GM23338 (cell line): ENCODE measurements at regions not wholly inside any gene's neighbourhood (a gene's known extent, or its start where the extent isn't known, plus 50 kb on each side); places are given as distances from the start of the nearest gene placed in this dataset.

Source experiments
- ATAC-seq: fragments of 200-7000 bp; cut with Tn5 transposase; 3 replicates; pipeline ENCODE4 v1.9.1; 2020
- DNase-seq: peaks from one replicate; pipeline ENCODE4 v3.0.0-alpha.2; 2015; ENCODE audit warnings: low spot score
- H2AFZ ChIP-seq: fragments of 200-600 bp; sonication (generic); 2 replicates; pipeline ENCODE4 v1.8.0; 2016; ENCODE audit warnings: antibody characterized with exemption, mild to moderate bottlenecking, moderate library complexity
- H3F3A ChIP-seq: fragments of 200-600 bp; sonication (generic); replicated peaks from 2 replicates; pipeline ENCODE4 v1.8.0; 2017; ENCODE audit warnings: antibody characterized with exemption, mixed run types, low read depth
- H3K27ac ChIP-seq: fragments of 200-600 bp; sonication (generic); 2 replicates; pipeline ENCODE4 v1.6.1; 2016; ENCODE audit warnings: low read depth
- H3K27me3 ChIP-seq: fragments of 200-600 bp; sonication (generic); 2 replicates; pipeline ENCODE4 v1.8.0; 2016; ENCODE audit warnings: mild to moderate bottlenecking, mixed run types, moderate library complexity; ENCODE audit not compliant: insufficient read depth
- H3K36me3 ChIP-seq: fragments of 200-600 bp; sonication (generic); 2 replicates; pipeline ENCODE4 v1.8.0; 2016; ENCODE audit warnings: mild to moderate bottlenecking; ENCODE audit not compliant: insufficient read depth
- H3K4me1 ChIP-seq: fragments of 200-600 bp; sonication (generic); 2 replicates; pipeline ENCODE4 v1.8.0; 2016; ENCODE audit warnings: mild to moderate bottlenecking, moderate library complexity; ENCODE audit not compliant: insufficient read depth
- H3K4me2 ChIP-seq: fragments of 200-600 bp; sonication (generic); 2 replicates; pipeline ENCODE4 v1.7.1; 2017; ENCODE audit warnings: mixed run types
- H3K4me3 ChIP-seq: fragments of 200-600 bp; sonication (generic); 2 replicates; pipeline ENCODE4 v1.6.1; 2016; ENCODE audit warnings: mixed run types
- H3K79me2 ChIP-seq: fragments of 200-600 bp; sonication (generic); replicated peaks from 2 replicates; pipeline ENCODE4 v1.8.0; 2017; ENCODE audit warnings: mild to moderate bottlenecking; ENCODE audit not compliant: insufficient read depth
- H3K9me2 ChIP-seq: fragments of 200-600 bp; sonication (generic); 2 replicates; pipeline ENCODE4 v1.8.0; 2017; ENCODE audit not compliant: insufficient read depth
- H4K20me1 ChIP-seq: fragments of 200-600 bp; sonication (generic); replicated peaks from 2 replicates; pipeline ENCODE4 v1.8.0; 2017; ENCODE audit warnings: mild to moderate bottlenecking; ENCODE audit not compliant: insufficient read depth
- H3K27ac Mint-ChIP-seq: 2 replicates; pipeline ENCODE4 v1.8.0; 2020; ENCODE audit warnings: inconsistent platforms, mild to moderate bottlenecking, moderate library complexity, mixed read lengths
- H3K27me3 Mint-ChIP-seq: 3 replicates; pipeline ENCODE4 v1.8.0; 2022; ENCODE audit warnings: low read depth, mild to moderate bottlenecking, moderate library complexity, mixed read lengths, inconsistent platforms; ENCODE audit not compliant: insufficient read depth, poor library complexity
- H3K36me3 Mint-ChIP-seq: 3 replicates; pipeline ENCODE4 v1.8.0; 2021; ENCODE audit warnings: low read depth, mild to moderate bottlenecking, inconsistent platforms, moderate library complexity, mixed read lengths
- H3K4me1 Mint-ChIP-seq: 3 replicates; pipeline ENCODE4 v1.8.0; 2020; ENCODE audit warnings: mild to moderate bottlenecking, inconsistent platforms, mixed read lengths
- H3K4me3 Mint-ChIP-seq: 3 replicates; pipeline ENCODE4 v1.8.0; 2021; ENCODE audit warnings: moderate library complexity, mild to moderate bottlenecking, inconsistent platforms, mixed read lengths
- H3K9me3 Mint-ChIP-seq: 3 replicates; pipeline ENCODE4 v1.8.0; 2020; ENCODE audit warnings: moderate library complexity, mild to moderate bottlenecking, inconsistent platforms, mixed read lengths
- CREB1 ChIP-seq: fragments of 250-450 bp; sonication (Bioruptor Pico); IDR thresholded peaks from 2 replicates; pipeline ENCODE4 v1.5.0; 2020; ENCODE audit warnings: low read depth, mild to moderate bottlenecking, moderate library complexity
- EZH2 ChIP-seq: fragments of 200-600 bp; sonication (generic); IDR thresholded peaks from one replicate; pipeline ENCODE4 v1.8.0; 2017; ENCODE audit warnings: antibody characterized with exemption, mild to moderate bottlenecking, low read depth; ENCODE audit not compliant: unreplicated experiment
- JUNB ChIP-seq: IDR thresholded peaks from one replicate; pipeline ENCODE4 v1.6.1; 2016; ENCODE audit warnings: antibody characterized with exemption; ENCODE audit not compliant: unreplicated experiment
- TF ChIP-seq, protein P1 (sequence below): IDR thresholded peaks from one replicate; pipeline ENCODE4 v1.6.1; 2018; ENCODE audit warnings: antibody characterized with exemption; ENCODE audit not compliant: unreplicated experiment
- TF ChIP-seq, protein P2 (sequence below), 2 experiments: fragments of 200-600 bp in 1 of 2; sonication (generic) in 1 of 2; conservative IDR thresholded peaks; 2 replicates each; pipeline versions ENCODE4 v1.5.1 to v1.6.1; 2016 to 2017; ENCODE audit warnings: antibody characterized with exemption in 2 of 2, low read depth in 2 of 2, mild to moderate bottlenecking in 2 of 2, moderate library complexity in 1 of 2

DNA sequence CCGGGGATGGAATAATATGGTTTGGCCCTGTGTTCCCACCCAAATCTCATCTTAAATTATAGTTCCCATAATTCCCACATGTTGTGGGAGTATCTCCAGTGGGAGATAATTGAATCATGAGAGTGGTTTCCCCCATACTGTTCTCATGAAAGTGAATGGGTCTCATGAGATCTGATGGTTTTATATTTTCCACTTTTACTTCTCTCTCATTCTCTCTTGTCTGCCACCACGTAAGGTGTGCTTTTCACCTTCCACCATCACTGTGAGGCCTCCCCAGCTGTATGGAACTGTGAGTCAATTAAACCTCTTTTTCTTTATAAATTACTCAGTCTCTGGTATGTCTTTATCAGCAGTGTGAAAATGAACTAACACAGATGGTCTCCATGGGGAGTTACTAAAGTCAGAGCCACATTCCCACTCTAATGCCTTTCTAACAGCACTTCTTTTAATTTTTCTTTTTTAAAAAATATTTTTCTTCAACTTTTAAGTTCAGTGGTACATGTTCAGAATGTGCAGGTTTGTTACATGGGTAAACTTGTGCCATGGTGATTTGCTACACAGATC lies 306.6 kb downstream of the DTHD1 start:
- Histone ChIP-seq H3K9me2 (peaks cover 7% of the 10 kb centered on the region; the same call in 1 of the 2 replicates), H3K79me2 (no peaks in the 10 kb centered on the region), H3K27me3 (no peaks in the 10 kb centered on the region), H4K20me1 (no peaks in the 10 kb centered on the region), H2AFZ (no peak overlapping the region), H3K27ac (no peak overlapping the region), H3K4me3 (no peak overlapping the region), H3K4me1 (no peaks in the 10 kb centered on the region), H3F3A (no peaks in the 10 kb centered on the region), H3K4me2 (no peak overlapping the region), H3K36me3 (no peaks in the 10 kb centered on the region)
- Mint-ChIP-seq H3K4me1 (no peaks in the 10 kb centered on the region), H3K36me3 (peaks cover 39% of the 10 kb centered on the region), H3K9me3 (peaks cover 48% of the 10 kb centered on the region), H3K4me3 (no peak overlapping the region), H3K27ac (no peak overlapping the region), H3K27me3 (no peaks in the 10 kb centered on the region)
- DNase-seq (no peak), ATAC-seq (no peak)
- TF ChIP-seq CREB1 (CRISPR knock-in tag) (no peak), EZH2 (no peak)

DNA sequence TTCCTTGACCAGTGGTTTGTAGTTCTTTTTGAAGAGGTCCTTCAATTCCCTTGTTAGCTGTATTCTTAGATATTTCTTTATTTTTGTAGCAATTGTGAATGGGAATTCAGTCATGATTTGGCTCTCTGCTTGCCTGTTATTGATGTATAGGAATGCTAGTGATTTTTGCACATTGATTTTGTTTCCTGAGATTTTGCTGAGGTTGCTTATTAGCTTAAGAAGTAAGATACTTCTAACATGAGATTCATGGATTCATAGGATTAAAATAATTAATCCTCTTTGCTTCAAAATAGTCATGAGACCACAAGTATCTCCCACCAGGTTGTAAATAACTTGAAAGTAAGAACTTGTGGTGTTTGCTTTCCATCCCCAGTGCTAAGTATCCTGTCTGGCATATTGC lies 308.9 kb downstream of the DTHD1 start:
- Mint-ChIP-seq H3K4me1 (no peaks in the 10 kb centered on the region), H3K36me3 (peaks cover 39% of the 10 kb centered on the region), H3K9me3 (peaks cover 48% of the 10 kb centered on the region), H3K27ac (no peak overlapping the region), H3K27me3 (no peaks in the 10 kb centered on the region), H3K4me3 (no peak overlapping the region)
- Histone ChIP-seq H2AFZ (no peak overlapping the region), H3K4me1 (no peaks in the 10 kb centered on the region), H3K36me3 (no peaks in the 10 kb centered on the region), H3K79me2 (no peaks in the 10 kb centered on the region), H3F3A (no peaks in the 10 kb centered on the region), H3K27ac (no peak overlapping the region), H3K4me2 (no peak overlapping the region), H3K27me3 (no peaks in the 10 kb centered on the region), H4K20me1 (no peaks in the 10 kb centered on the region), H3K4me3 (no peak overlapping the region), H3K9me2 (peaks cover 7% of the 10 kb centered on the region; the same call in 1 of the 2 replicates)
- TF ChIP-seq JUNB = no peak
- no peak for TF ChIP-seq CREB1 (CRISPR knock-in tag)
- TF ChIP-seq, protein P1, sequence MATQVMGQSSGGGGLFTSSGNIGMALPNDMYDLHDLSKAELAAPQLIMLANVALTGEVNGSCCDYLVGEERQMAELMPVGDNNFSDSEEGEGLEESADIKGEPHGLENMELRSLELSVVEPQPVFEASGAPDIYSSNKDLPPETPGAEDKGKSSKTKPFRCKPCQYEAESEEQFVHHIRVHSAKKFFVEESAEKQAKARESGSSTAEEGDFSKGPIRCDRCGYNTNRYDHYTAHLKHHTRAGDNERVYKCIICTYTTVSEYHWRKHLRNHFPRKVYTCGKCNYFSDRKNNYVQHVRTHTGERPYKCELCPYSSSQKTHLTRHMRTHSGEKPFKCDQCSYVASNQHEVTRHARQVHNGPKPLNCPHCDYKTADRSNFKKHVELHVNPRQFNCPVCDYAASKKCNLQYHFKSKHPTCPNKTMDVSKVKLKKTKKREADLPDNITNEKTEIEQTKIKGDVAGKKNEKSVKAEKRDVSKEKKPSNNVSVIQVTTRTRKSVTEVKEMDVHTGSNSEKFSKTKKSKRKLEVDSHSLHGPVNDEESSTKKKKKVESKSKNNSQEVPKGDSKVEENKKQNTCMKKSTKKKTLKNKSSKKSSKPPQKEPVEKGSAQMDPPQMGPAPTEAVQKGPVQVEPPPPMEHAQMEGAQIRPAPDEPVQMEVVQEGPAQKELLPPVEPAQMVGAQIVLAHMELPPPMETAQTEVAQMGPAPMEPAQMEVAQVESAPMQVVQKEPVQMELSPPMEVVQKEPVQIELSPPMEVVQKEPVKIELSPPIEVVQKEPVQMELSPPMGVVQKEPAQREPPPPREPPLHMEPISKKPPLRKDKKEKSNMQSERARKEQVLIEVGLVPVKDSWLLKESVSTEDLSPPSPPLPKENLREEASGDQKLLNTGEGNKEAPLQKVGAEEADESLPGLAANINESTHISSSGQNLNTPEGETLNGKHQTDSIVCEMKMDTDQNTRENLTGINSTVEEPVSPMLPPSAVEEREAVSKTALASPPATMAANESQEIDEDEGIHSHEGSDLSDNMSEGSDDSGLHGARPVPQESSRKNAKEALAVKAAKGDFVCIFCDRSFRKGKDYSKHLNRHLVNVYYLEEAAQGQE = no peak
- TF ChIP-seq, protein P2, sequence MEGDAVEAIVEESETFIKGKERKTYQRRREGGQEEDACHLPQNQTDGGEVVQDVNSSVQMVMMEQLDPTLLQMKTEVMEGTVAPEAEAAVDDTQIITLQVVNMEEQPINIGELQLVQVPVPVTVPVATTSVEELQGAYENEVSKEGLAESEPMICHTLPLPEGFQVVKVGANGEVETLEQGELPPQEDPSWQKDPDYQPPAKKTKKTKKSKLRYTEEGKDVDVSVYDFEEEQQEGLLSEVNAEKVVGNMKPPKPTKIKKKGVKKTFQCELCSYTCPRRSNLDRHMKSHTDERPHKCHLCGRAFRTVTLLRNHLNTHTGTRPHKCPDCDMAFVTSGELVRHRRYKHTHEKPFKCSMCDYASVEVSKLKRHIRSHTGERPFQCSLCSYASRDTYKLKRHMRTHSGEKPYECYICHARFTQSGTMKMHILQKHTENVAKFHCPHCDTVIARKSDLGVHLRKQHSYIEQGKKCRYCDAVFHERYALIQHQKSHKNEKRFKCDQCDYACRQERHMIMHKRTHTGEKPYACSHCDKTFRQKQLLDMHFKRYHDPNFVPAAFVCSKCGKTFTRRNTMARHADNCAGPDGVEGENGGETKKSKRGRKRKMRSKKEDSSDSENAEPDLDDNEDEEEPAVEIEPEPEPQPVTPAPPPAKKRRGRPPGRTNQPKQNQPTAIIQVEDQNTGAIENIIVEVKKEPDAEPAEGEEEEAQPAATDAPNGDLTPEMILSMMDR (conservative IDR thresholded peaks at IDR 0.05; ENCODE audit: low read depth in 2 of 2) = no peak
- no peak for ATAC-seq
- DNase-seq = no peak
